IMR-90 (cell line): ENCODE measurements at regions not wholly inside any gene's neighbourhood (a gene's known extent, or its start where the extent isn't known, plus 50 kb on each side); places are given as distances from the start of the nearest gene placed in this dataset.
A peak's percentile ranks its signal among the peaks of the same experiment; 100 is the strongest.

Experiments used
- BHLHE40 ChIP-seq: fragments of 150-350 bp; IDR thresholded peaks from 2 replicates; pipeline ENCODE4 v1.6.1; 2016; ENCODE audit warnings: mild to moderate bottlenecking, low read depth, low read length
- CEBPB ChIP-seq: IDR thresholded peaks from 2 replicates; pipeline ENCODE4 v1.6.1; 2012; ENCODE audit warnings: low read depth, low read length, improper control_type of control experiment
- CHD1 ChIP-seq: IDR thresholded peaks from 2 replicates; pipeline ENCODE4 v1.6.1; 2012; ENCODE audit warnings: low read depth, low read length, improper control_type of control experiment
- CTCF ChIP-seq: conservative IDR thresholded peaks from 2 replicates; pipeline ENCODE4 v1.5.1; 2012; ENCODE audit warnings: mild to moderate bottlenecking, low read depth, low read length, improper control_type of control experiment
- MAFK ChIP-seq: IDR thresholded peaks from 2 replicates; pipeline ENCODE4 v1.6.1; 2012; ENCODE audit warnings: low read depth, low read length, improper control_type of control experiment
- MAZ ChIP-seq: IDR thresholded peaks from 2 replicates; pipeline ENCODE4 v1.6.1; 2012; ENCODE audit warnings: low read depth, mild to moderate bottlenecking, low read length, improper control_type of control experiment, moderate library complexity, borderline replicate concordance
- MXI1 ChIP-seq: IDR thresholded peaks from 2 replicates; pipeline ENCODE4 v1.6.1; 2012; ENCODE audit warnings: low read depth, mild to moderate bottlenecking, low read length, moderate library complexity, borderline replicate concordance
- NFE2L2 ChIP-seq: fragments of 150-350 bp; IDR thresholded peaks from 2 replicates; pipeline ENCODE4 v1.6.1; 2016; ENCODE audit warnings: low read depth, mild to moderate bottlenecking, low read length
- POLR2A ChIP-seq: IDR thresholded peaks from 2 replicates; pipeline ENCODE4 v1.6.1; 2012; ENCODE audit warnings: mild to moderate bottlenecking, low read depth, low read length
- RFX5 ChIP-seq: IDR thresholded peaks from 2 replicates; pipeline ENCODE4 v1.8.0; 2012; ENCODE audit warnings: low read depth, mild to moderate bottlenecking, low read length, moderate library complexity
- SMC3 ChIP-seq: fragments of 150-350 bp; IDR thresholded peaks from 2 replicates; pipeline ENCODE4 v1.6.1; 2016; ENCODE audit warnings: low read depth, mild to moderate bottlenecking, antibody characterized with exemption, low read length, moderate library complexity

GRCh38 chr15:81835731-81836130, 210.1 kb downstream of the MEX3B start:
- TF ChIP-seq SMC3: no peak
- TF ChIP-seq CTCF: no peak
- no peak for TF ChIP-seq CHD1
- TF ChIP-seq POLR2A: no peak
- no peak for TF ChIP-seq MAZ
- TF ChIP-seq MXI1: no peak
- no peak for TF ChIP-seq RFX5
- no peak for TF ChIP-seq CEBPB
- TF ChIP-seq NFE2L2: no peak
- no peak for TF ChIP-seq BHLHE40
- peak; percentile 14; the same call in 1 of the 2 replicates for TF ChIP-seq MAFK
